ENCODE measurements at regions not wholly inside any gene's neighbourhood (a gene's known extent, or its start where the extent isn't known, plus 50 kb on each side); places are given as distances from the start of the nearest gene placed in this dataset.
"Not testable (repeated sequence)": the region's sequence is repeated elsewhere in the genome, so short reads cannot be mapped to it uniquely, and the experiment has no call there.

GRCh38 chr22:49697047-49697446, 130.6 kb downstream of the BRD1 start:
- DNase-seq (ENCODE audit: low spot score): no peak

- no peak for DNase-seq (ENCODE audit: low spot score)
These were observed 133.0 kb downstream of the BRD1 start for GRCh38 chr22:49694462-49695260.

- DNase-seq (ENCODE audit: low spot score): no peak
These were observed 133.8 kb downstream of the BRD1 start for GRCh38 chr22:49693848-49694247.

DNA sequence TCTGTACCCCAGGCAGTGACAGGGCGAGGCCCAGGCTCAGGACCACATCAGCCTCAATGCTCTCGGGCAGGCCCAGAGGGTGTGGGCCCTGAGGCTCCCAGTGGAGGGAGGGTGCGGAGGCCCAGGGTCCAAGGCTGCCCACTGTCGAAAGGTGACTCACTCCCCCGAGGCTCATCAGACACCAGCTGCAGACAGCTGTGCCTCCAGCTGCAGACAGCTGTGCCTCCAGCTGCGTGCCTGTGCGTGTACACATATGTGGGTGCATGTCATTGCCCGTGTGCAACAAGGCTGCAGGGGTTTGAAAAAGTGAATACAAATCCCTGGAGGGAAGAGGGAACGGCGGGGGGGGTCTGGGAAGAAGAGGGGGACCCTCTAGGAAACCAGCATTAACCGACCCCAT, 134.3 kb downstream of the BRD1 start:
- no peak for DNase-seq (ENCODE audit: low spot score)

DNA sequence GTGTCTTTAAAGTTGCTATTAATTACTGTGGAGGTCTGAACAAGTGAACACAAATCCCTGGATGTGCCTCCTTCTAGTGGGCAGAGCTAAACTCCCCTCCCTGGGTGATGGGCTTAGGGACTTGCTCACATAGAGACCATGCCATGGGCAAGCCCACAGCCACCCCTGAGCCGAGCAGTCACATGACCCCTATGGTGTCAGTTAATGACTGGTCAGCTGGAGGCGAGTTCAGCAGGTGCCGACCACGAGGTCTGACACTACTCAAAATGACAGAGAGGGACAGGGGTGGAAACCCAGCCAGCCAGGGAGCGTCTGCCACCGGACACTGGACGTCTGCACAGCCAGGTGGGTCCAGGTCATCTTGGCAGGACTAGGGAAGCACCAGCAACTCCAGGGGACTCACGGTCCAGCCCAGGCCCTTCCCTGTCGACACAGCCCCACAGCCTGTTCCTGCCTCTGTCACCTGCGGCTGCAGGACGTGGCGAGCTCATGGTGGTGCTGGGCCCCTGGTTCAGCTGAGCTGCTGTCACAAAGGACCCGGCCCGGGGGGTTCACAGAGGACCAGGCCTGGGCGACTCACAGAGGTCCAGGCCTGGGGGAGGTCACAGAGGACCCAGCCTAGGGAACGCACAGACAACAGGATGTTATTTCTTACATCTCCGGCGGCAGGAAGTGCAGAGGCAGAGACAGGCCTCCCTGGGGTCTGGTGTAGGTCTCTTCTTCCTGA, 135.0 kb downstream of the BRD1 start:
- DNase-seq (ENCODE audit: low spot score): no peak

- no peak for DNase-seq (ENCODE audit: low spot score)
These were observed 136.4 kb downstream of the BRD1 start for GRCh38 chr22:49691256-49691655.

GRCh38 chr22:49690454-49690853, 137.2 kb downstream of the BRD1 start:
- no peak for DNase-seq (ENCODE audit: low spot score)

- DNase-seq (ENCODE audit: low spot score): no peak
These were observed 137.8 kb downstream of the BRD1 start for GRCh38 chr22:49689858-49690257.

DNA sequence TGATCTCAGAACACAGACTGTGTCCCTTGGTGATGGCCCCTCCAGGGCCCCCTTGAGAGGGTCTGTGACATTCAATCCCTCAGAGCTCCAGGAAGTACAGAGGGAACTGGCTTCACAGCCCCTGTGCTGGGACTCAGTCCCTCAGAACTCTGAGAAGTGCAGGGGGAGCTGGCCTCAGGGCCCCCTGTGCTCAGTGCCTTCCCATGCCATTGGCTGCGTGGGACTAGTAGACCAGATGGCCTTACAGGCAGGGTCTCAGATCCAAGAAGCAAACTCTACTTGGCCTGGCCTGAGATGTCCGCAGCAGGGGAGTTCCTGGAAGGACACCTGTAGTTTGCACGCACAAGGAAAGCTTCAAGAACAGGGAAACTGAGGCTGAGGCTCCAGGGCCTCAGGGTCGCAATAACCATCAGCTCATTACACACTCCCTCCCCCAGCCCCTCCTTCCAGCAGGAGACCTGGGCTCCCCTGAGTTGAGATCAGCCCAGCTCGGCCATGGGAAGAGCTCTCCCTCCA, 138.4 kb downstream of the BRD1 start:
- DNase-seq (ENCODE audit: low spot score): no peak

DNA sequence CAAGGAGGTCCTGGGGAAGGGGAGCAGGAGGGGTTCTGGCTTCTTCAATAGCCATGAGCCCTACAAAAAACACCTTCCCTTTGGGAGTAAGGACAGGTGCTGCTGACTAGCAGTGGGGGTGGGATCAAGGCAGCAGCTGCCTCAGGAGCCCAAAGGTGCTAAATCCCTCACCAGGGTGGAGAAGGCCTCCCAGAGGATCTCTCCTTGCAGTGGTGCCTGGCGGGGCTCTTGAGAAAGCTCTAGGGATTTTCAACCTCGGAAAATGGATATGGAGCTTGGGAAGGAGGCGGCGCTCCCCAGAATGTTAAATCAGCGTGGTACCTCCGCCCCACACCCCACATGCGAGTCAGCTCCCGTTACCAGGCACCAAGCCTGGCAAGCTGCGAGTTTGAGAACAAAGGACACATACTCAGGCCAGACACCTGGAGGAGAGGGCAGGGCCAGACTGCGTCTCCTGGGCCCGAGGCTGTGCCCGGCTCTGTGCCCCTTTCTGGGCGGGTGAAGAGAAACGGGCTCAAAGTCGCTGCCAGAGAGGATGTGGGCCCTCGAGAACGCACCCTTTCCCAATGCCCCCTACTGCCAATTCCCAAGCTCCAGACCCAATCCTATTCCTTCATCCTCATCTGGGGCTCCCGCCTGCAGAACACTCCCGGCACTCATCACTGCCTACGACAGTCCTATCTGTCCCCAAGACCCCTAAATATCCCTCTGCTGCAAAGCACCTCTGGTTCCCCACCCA, 139.0 kb downstream of the BRD1 start:
- DNase-seq (ENCODE audit: low spot score): no peak

DNA sequence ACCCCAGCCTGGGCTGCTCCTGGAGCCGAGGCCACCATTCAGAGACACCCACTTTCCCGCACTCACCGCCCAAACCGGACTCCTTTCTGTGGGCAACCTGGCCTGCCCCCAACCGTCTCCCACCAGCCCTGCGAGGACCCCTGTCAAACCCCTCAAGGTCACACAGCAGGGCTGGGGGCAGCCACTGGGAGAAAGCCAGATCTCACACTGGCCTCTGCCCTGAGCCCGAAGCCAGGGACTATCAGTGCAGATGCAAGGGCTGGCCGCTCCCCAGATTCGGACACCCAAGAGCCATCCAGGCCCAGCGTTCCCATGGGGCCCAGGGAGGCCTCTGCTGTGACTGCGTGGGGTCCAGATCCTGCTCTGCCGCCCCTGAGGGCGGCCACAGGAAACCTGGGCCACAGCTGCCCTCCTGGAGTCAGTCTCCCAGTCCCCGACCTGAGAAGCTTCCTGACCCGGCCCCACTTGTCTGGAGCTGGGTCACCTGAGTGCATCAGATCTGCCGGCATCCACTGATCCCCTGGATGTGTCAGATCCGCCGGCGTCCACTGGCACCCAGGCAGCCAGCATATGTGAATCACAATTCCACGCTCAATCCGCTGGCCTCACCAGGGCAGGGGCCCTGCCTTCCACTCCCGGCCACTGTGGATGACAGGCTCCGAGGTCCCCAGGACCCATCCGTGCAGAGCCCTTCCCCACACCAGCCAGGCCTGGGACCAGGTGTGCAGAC, 139.7 kb downstream of the BRD1 start:
- no peak for DNase-seq (ENCODE audit: low spot score)

DNA sequence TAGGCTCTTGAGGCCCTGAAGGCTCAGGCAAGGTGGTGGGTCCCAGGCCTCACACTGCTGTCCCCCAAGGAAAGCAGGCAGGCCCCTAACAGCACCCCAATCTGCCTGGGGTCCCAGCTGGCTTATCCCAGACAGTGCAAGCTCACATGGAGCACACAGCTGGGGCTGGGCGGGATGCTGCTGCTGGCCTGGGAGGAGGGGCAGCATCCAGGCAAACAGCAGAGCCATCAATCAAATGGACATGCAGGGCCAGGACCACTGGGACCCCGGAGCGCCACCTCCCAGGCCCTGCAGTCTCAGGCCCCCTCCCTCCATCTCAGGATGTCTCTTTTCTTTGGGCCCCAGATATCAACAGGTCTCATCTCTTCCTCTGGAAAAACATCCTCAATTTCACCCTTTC, 140.3 kb downstream of the BRD1 start:
- DNase-seq (ENCODE audit: low spot score): no peak

DNA sequence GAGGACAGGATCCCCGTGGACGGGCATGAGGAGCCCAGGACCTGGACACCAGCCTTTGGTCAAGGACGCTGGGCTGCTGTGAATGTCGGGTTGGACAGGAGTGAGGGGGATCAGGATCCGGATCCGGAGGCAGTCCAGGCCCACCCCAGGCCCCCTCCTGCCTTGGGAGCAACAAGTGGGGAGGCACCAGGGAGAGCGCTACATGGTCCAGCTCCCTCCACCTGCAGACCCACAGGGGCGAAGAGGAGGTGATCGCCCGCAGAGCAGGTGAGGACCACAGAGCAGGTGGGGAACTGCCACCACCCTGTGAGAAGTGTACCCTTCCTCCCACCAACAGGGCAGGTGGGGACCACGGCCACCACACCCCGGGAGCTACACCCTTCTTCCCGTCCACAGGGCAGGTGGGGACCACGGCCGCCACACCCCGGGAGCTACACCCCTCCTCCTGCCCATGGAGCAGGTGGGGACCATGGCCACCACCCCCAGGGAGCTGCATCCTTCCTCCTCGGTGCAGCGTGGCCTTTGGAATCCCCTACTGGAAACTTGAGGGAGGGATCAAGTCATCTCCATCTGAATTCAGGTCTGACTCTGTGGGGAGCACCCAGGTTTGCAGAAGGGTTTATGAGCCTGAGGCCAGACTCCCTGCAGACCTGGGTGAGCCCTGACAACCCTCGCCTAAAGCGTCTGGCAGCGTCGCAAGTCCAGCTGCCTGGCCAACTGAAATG, 141.0 kb downstream of the BRD1 start:
- DNase-seq (ENCODE audit: low spot score): no peak

DNA sequence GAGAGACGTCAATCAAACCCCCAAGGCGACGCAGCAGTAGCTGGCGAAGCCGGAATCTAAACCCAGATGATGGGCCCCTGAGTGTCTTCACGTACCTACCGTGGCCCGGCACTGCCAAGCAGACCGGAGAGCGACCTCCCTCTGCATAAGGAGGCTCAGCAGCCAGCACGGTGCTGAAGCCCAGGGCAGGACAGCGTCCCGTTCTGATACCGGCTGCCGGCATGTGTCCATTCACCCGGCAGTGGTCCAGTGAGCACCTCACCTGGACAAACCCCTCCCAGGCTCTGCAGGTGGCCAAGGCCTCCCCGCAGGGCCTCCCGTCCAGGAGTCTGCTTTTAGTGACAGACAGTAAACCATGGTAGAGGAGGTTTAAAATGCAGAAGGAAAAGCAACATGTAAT, 142.0 kb downstream of the BRD1 start:
- DNase-seq (ENCODE audit: low spot score): no peak

GRCh38 chr22:49685116-49685515, 142.6 kb downstream of the BRD1 start:
- DNase-seq (ENCODE audit: low spot score): no peak

GRCh38 chr22:49683032-49683431, 144.6 kb downstream of the BRD1 start:
- no peak for DNase-seq (ENCODE audit: low spot score)

- not testable (repeated sequence) for DNase-seq (ENCODE audit: low spot score)
These were observed 146.9 kb downstream of the BRD1 start for GRCh38 chr22:49680819-49681218.

DNA sequence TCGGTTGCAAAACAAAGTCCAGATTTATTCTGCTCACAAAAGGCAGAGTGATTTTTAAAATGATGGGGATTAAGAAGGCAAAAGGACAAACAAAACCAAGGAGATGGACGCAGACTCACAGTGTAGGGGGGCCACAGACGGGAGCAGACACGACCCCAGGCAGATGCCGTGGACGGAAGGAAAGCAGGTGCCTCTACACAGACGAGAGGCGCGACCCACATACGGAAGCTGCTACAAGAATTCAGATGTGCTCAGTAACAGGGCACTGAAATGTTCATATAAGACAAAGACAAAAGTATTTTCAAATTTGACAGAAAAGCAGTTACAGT, 148.9 kb downstream of the BRD1 start:
- DNase-seq (ENCODE audit: low spot score): no peak

DNA sequence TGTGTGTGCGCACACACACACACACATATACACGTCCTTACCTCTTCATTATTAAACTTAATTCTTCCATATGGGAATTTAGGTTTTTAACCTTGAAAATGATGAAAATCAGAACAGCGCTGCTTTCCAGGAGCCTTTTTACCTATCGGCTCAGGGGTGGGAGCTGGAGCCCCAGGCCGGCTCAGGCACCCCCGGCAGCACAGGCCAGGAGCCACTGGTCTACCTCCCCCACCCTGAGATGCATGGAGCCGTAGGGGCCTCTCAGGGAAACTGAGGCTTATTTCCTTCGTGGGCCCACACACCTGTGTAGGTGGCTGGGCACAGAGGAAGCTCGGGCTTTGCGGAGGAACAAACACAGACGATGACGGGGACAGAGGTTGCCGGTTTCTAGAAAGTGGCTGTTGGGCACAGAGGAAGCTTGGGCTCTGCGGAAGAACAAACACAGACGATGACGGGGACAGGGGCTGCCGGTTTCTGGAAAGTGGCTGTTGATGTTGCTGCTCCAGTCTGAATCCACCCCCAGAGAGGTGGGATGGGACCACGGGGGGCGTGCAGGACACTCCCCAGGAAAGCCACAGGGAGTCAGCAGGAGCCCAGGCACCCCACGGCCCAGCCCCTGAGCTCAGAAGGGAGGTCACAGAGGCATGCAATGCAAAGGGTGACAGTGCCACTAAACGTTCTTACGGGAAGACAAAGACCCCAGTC, 149.4 kb downstream of the BRD1 start:
- DNase-seq (ENCODE audit: low spot score): peak; percentile 42

DNA sequence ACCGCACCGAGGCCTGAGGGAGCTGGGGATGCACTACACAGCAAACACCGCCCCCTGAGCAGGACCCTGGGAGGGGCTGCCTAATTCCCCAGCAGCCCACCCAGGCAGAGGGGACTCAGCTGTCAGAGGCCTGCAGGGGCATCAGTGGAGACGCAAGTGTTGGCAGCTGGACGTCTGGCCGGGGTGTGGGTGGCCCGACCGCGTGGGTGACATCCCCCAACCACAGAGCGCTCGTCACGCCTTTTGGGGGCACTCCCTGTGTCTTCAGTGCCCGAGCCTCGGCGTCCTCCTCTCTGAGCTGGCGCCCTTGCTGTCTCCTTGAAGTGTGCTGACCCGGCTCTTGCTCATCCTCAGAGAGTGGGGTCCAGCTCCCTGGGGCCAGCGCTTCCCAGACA, 150.2 kb downstream of the BRD1 start:
- peak; percentile 41 for DNase-seq (ENCODE audit: low spot score)
